ENCODE measurements at regions not wholly inside any gene's neighbourhood (a gene's known extent, or its start where the extent isn't known, plus 50 kb on each side); places are given as distances from the start of the nearest gene placed in this dataset.

DNA sequence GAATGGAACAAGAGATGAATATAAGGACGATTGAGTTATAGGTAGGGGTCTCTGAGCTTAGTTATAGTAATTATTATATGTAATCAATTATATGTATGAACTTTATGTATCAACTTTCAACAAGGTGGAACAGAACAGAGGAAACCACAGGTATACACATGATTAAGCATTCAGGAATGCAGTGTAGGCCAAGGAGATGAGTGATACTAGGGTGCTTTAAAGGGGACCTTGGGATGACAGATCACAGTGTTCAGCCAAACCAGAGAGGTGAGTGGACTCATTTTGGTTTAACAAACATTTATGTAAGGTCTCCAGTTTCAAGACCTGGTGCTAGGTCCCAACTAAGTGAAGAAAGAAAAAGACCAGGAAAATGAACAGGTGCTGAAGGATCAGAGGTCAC is 895.5 kb downstream of the ROBO2 start:
- intact Hi-C loops (cut with DNase I), result no loop called here
- DNase-seq (ENCODE audit: missing footprints) (no peak), ATAC-seq (no peak)

DNA sequence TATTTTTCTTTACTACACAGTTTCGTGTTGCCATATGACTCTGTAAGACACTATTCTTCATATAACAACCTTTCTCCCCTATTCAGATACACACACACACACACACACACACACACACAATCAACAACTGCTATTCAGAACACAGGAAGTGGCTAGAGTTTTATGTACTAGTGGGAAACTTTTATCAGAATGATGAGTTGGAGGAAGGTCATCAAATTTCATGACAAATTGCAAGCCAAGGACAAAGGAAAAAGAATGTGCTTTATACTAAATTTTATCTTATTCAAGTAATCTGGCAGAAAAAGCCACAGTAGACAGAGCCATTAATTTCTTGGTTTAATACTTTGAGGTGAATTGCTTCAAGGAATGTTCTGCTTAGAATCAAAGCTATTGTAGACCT is 899.8 kb downstream of the ROBO2 start:
- intact Hi-C loops (cut with DNase I), result no loop called here

DNA sequence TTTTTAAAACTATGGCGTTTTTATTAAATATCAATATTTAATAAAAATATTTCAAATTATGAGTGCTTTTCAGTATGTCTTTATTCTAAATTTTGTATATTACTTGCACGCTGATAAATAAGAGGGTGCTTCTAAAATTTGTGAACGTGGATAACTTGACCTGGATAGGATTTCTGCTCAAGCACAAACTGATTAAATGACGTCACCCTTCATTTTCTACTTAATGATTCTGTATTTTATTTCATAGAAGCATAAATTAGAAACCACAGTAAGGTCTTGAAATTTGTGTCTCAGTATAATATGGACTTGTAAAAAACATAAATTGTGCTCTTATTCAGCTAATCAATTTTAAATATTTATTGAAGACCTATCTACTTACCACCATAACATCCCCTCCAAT is 903.7 kb downstream of the ROBO2 start:
- no peak for ATAC-seq
- intact Hi-C loops (cut with DNase I), result no loop called here
- DNase-seq (ENCODE audit: missing footprints), result no peak

More for the DNA sequence above, 899.8 kb downstream of the ROBO2 start:
- DNase-seq (ENCODE audit: missing footprints) (no peak), ATAC-seq (no peak)

DNA sequence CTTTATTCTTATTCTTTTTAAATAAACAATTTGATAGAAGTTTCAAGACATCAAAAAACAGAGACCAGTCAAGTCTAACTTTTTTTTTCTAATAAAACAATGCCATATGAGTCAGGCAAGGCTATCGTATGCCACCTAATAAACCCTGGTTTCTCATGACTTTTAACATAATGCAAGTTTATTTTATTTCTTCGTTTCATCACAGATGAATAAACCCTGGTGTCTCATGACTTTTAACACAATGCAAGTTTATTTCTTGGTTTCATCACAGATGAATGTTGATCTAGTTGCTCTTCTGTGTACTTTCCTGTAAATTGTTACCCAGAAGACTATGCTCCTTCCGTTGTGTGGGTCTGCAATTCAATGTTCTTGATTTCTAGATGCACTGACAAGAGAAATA is 905.4 kb downstream of the ROBO2 start:
- DNase-seq (ENCODE audit: missing footprints), result no peak
- intact Hi-C loops (cut with DNase I), result no loop called here
- no peak for ATAC-seq

DNA sequence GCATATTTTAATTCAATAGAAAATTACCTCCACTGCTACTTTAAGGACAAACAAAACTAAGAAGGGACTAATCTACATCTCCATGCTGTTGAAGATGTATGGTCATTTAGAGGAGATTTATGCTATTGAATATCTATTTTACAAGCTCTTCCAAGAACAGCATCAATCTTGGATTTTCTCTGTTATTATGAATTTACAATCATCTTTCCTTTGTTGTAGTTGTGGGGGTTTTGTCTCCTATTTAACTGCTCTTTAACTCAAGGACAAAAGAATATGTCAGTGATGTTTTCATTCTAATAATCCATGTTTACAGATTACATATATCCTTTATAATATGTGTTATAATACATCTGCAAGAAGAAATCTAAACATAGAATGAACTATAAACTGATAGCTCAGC is 907.8 kb downstream of the ROBO2 start:
- intact Hi-C loops (cut with DNase I), result no loop called here
- ATAC-seq (no peak), DNase-seq (ENCODE audit: missing footprints) (no peak)

DNA sequence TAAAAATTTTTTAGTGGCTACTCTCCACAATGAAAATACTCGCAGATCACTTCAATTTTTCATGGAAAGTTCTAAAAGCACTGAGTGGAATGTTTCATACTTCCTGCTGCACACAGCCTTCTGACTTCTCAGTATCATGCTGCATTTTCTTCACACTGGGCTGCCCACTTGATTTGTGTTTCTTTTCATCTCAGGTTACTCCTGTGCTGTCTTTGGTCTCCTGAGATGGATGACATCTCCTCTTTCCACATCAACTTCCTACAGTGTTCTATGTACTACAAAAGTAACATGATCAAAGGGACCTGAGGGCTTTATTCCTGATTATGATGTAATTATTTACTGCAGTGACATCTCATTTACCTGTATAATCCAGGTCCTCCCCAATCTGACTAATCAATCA is 927.7 kb downstream of the ROBO2 start:
- DNase-seq (ENCODE audit: missing footprints) (no peak), ATAC-seq (no peak)
- intact Hi-C loops (cut with DNase I), result no loop called here

DNA sequence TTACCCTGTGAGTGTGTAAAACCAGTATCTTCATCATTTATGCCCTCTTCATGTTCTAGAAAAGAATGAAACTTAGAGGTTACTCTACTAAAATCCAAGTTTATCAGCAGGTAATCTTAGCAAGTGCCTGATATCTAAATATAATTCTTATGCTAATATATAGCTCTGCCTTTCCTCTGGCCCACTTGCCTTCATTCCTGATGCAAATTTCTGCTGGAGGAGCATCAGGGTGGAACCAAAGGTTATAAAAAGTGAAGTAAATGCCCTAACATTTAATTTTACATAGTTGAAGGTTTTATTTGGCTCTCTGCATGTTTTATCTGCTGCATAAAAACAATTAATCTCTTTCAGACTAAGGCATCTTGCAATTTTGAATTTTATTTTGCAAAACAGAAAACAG is 936.2 kb downstream of the ROBO2 start:
- ATAC-seq (no peak), DNase-seq (ENCODE audit: missing footprints) (no peak)
- intact Hi-C loops (cut with DNase I), result no loop called here

DNA sequence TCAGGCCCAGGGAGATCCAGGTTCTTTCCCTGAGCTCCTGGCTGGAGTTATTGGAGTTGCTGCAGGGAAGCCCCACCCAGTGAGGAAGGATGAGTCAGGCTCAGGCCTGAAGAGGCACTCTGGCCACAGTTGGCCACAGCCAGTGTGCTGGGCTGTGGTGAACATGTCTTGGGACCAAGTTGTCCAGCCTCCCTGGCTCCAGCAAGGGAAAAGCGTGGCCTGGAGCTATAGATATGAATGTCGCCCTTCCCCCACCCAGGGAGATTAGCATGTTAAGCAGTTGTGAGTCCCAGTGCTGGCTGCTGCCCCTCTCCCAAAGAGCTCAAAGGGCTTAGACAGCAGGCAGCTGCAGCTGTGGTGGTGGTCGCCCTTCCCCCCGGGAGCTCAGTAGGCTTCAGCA is 963.2 kb downstream of the ROBO2 start:
- ATAC-seq (no peak), DNase-seq (ENCODE audit: missing footprints) (no peak)
- intact Hi-C loops (cut with DNase I), result no loop called here

DNA sequence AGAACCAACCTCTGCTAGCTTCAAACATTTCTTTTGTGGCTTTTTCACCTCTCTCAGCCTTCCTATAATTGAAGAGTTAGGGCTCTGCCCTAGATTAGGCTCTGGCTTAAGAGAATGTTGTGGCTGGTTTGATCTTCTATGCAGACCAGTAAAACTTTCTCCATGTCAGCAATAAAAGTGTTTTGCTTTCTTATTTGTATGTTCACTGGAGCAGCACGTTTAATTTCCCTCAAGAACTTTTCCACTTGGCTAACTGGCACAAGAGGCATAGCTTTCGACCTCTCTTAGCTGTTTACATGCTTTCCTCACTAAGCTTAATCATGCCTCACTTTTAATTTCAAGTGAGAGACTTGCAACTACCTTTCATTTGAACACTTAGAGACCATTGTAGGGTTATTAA is 964.7 kb downstream of the ROBO2 start:
- intact Hi-C loops (cut with DNase I), result no loop called here
- ATAC-seq (no peak), DNase-seq (ENCODE audit: missing footprints) (no peak)

DNA sequence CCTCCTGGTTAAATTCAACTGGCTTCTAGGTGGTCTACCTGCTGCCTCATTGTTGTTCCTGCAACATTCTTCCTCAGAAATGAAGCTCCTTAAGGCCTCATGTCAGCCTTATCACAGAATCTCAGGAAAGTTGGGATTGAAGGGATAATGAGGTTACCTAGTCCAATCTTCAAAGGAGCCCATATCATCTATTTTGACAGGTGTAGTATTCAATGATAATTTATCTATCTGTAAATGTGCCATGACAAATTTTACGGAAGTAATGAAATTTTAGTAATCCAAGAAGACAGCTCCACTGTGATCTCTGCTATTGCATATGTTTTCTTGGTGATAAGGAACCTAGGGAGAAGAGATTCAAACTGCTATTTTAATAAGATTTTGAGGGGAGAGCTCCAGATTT is 973.8 kb downstream of the ROBO2 start:
- DNase-seq (ENCODE audit: missing footprints) (no peak), ATAC-seq (no peak)
- intact Hi-C loops (cut with DNase I), result no loop called here

DNA sequence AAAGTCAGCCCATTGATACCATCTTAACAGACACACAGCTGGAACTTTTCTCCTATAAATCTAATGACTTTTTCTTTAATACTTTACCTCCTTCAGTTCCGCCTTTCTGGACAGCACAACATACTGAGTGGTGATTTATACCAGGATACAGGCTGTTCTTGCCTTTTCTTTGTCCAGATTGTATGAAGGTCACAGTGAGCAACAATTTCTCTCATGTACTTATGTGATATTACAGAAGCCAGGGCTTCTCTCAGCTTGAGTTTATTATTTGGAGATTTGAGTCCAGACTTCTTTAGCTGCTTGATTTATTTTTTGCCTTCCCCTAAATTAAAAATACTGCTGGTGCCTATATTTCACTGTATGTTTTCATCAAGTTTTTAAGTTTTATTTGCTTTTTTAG is 976.0 kb downstream of the ROBO2 start:
- ATAC-seq, result no peak
- intact Hi-C loops (cut with DNase I), result no loop called here
- DNase-seq (ENCODE audit: missing footprints), result no peak

DNA sequence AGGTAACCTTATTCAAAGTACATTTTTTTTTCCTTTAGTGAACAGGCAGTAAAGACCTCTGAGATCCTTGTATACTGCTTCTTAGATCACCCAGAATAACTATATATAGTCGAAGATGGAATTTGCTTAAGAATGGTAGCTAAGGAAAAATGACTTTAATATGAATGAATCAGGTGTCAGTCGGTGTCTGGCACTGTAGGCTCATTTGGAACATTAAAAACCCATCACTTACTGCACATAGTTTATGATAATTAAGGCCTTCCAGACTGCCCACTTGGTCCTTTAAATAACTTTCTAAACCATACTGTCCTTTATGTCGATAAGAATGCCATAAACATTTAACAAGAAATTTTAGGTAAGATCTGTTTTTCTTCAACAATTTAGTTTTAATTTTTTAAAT is 981.8 kb downstream of the ROBO2 start:
- ATAC-seq (no peak), DNase-seq (ENCODE audit: missing footprints) (no peak)
- intact Hi-C loops (cut with DNase I), result no loop called here

DNA sequence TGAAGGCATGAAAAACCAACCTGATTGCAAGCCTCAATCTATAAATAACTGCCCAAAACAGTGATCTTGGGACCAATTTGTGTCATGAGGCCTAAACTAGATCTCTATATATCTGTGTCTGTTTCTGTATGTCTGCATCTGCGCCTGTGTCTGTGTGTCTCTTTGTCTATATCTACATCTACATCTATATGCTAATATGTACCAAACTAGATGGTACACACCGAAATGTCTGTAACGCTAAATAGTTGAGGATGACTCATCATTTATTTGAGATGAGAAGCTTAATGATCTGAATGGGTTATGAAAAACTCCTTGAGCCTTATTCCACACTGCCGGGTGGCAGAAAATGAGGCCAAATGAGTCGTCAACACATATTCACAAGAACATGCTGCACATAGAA is 982.3 kb downstream of the ROBO2 start:
- intact Hi-C loops (cut with DNase I), result no loop called here
- ATAC-seq, result no peak
- no peak for DNase-seq (ENCODE audit: missing footprints)

DNA sequence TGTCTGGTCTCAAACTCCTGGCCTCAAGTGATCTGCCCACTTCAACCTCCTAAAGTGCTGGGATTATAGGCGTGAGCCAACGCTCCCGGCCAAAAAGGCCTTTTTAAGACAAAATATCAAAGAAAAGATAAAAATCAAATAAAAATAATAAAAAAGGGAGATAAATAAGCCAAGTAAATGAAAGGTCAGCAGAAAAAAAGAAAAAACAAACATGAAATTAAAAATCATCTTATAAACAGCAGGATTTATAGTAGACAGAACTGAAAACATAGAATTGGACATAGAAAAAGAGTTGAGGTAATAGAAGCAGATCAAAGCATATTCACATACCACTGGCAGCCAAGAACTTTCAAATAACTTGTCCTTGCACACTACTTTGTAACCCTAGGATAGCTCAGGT is 983.4 kb downstream of the ROBO2 start:
- no peak for DNase-seq (ENCODE audit: missing footprints)
- intact Hi-C loops (cut with DNase I), result no loop called here
- ATAC-seq, result no peak

DNA sequence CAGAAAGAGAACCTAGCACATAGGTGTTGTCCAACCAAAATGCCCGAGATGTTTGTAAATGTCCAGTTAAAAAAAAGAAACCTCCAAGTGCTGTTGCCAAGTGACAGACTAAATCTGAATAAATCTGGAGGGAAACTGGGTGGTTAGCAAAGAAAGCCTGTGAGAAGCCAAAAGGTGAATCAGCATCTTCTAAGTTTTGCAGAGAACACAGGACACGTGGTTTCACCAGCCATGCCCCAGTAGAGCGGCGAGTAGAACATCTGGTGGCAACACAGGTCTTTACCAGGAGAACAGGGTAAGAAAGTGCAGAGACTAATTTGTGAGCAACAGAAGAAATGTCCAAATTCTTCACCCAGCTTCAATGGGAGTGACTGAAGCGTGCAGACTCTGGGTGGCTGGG is 986.0 kb downstream of the ROBO2 start:
- DNase-seq (ENCODE audit: missing footprints), result no peak
- intact Hi-C loops (cut with DNase I), result no loop called here
- no peak for ATAC-seq

DNA sequence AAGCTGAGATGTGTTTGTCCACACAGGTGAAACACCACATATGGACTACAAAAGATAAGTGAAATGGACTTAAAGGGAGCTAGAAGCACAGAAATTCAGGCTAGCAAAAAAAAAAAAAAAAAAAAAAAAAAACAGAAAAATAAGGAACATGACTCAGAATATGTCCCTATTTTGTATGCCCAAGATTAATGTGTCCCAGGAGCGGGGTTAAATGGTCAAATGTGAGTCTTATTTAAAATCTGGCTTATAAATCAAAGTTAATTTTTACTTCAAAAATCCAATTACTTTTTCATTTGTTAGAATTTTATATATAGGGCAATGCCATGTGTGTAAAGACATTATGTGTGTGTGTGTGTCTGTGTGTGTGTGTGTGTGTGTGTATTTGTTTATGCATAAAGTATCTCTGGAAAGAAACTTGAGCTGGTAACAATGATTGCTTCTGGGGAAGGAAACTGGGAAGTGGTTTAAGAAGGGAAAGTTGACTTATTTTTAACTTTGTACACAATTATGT is 986.5 kb downstream of the ROBO2 start:
- no peak for DNase-seq (ENCODE audit: missing footprints)
- intact Hi-C loops (cut with DNase I), result no loop called here
- ATAC-seq, result no peak

DNA sequence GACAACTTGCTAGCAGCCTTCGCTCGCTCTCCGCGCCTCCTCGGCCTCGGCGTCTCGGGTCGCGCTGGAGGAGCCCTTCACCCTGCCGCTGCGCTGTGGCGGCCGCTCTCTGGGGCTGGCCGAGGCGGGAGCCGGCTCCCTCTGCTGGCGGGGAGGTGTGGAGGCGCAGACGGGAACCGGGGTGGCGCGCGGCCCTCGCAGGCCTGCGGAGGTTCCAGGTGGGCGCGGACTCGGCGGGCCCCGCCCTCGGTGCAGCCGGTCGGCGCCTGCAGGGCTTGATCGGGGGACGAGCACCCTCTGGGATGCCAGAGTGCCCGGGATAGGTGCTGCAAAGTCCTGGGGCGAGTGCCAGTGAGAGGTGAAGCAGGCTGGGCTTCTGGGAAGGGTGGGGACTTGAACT is 989.9 kb downstream of the ROBO2 start:
- ATAC-seq, result no peak
- intact Hi-C loops (cut with DNase I), result no loop called here
- no peak for DNase-seq (ENCODE audit: missing footprints)

DNA sequence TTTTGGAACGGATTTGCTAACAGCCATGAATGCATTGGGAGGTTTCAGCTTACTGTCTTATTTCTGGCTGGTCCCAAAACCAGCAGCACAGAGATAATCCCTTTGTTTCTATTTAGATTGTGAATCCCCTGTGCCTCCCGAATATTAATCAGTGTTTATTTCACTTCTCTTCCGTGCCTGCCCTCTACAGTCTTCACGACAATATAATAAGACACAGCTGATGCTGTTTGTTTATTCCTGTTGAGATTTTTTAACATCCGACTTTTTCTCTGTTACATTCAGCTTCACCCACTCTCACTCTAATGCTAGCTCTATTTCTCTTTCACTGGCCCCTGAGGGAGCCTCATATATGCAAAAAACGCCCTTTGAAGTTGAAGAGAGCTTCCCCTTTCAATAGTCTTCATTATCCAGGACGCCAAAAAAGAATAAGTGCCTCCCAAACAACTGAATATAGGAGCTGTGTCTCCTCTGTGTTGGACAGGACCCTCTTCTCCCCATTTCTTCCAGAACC is 995.3 kb downstream of the ROBO2 start:
- no peak for DNase-seq (ENCODE audit: missing footprints)
- ATAC-seq, result no peak
- intact Hi-C loops (cut with DNase I), result no loop called here

DNA sequence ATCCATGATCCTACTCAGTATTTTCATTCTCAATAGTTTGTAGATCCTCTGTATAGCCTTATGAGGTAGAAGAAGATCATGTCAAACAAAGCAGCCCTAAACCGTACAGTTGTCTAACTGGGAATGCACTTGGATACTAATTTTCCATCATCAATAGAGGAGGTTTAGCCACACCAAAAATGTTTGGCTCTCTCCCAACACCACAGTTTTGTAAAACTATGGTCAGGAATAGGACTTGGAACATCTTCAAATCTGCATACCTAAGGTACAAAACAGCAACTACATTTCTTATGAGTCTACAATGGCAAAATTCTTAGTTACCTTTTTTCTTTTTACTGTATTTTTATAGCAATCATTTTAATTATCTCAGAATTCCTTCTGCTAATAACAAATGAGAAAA is 1001.6 kb downstream of the ROBO2 start:
- ATAC-seq, result no peak
- intact Hi-C loops (cut with DNase I), result no loop called here
- no peak for DNase-seq (ENCODE audit: missing footprints)

DNA sequence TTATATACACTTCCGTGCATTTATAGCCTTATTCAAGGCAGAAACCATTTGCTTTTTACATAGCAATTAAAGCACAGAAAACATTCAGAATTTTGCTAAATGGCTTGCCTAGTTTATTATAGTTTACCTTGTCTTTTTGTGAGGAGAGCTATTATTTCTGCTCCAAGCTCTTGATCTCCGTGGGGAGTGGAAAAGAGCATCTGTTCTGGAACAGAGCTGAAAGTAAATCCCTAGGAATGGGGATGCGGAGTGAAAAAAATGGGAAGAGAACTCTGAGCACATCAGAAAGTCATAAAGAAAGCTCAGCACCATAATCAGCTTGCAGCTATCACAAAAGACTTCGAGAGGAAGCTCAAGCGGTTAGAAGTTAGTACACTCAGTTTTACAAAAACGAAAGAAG is 1006.7 kb downstream of the ROBO2 start:
- no peak for ATAC-seq
- DNase-seq (ENCODE audit: missing footprints), result no peak
- intact Hi-C loops (cut with DNase I), result no loop called here

DNA sequence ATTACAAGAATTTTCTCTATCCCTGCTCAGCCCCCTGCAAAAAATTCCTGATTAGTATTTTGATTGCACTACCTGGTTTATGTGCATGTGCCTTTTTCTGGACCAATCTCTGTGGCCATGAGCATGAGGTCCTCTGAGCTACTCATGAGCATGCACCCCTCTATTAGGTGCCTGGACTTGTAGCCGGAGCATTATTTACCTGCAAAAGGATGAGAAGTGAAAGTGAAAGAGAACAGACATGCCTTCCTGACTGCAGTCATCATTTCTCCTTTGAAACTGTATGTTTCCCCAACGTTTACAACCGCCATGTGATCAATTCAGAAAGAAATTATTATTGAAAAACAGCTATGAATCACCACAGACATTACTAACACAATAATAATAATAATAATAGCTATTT is 1008.8 kb downstream of the ROBO2 start:
- ATAC-seq (no peak), DNase-seq (ENCODE audit: missing footprints) (no peak)
- intact Hi-C loops (cut with DNase I), result no loop called here

DNA sequence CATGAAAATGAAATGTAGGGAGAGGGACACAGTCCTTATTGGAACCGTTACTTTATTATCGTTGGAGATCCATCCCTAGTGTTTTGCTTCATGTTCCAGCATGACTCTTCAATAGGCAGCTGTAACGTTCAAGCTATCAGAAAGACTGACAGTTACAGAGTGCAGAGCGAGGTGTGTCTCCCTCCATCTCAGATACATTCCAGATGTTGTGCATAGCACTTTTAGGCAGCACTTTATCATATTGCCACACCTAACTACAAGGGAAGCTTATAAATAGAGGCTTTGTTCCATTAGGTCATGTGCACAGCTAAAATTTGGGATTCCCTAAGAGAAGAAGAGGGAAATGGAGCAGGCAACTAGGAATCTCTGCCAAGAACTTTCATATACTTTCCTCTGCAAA is 1009.6 kb downstream of the ROBO2 start:
- intact Hi-C loops (cut with DNase I), result no loop called here
- peak; percentile 91 for ATAC-seq
- no peak for DNase-seq (ENCODE audit: missing footprints)

Data from Right ventricle myocardium inferior (tissue), 1 donor.